HG03095 (cell line): ENCODE measurements at regions not wholly inside any gene's neighbourhood (a gene's known extent, or its start where the extent isn't known, plus 50 kb on each side); places are given as distances from the start of the nearest gene placed in this dataset.

Source experiments
- ATAC-seq: cut with Tn5 transposase; IDR thresholded peaks from one replicate; pipeline ENCODE4 v1.9.1; 2021; ENCODE audit warnings: moderate library complexity; ENCODE audit not compliant: unreplicated experiment

- no peak for ATAC-seq
Observed at GRCh38 chr16:80198311-80199299, 342.2 kb upstream of the DYNLRB2 start.

- no peak for ATAC-seq
Observed at GRCh38 chr16:80197741-80198201, 343.0 kb upstream of the DYNLRB2 start.

- no peak for ATAC-seq
Observed at GRCh38 chr16:80191928-80192327, 348.9 kb upstream of the DYNLRB2 start.

- ATAC-seq: no peak
Observed at GRCh38 chr16:80189476-80190175, 351.2 kb upstream of the DYNLRB2 start.

GRCh38 chr16:80176114-80176513 lies 364.7 kb upstream of the DYNLRB2 start:
- no peak for ATAC-seq

GRCh38 chr16:80175011-80175410 lies 365.8 kb upstream of the DYNLRB2 start:
- ATAC-seq: no peak

GRCh38 chr16:80174416-80174815 lies 366.4 kb upstream of the DYNLRB2 start:
- no peak for ATAC-seq

- no peak for ATAC-seq
Observed at GRCh38 chr16:80171746-80172145, 369.0 kb upstream of the DYNLRB2 start.

- no peak for ATAC-seq
Observed at GRCh38 chr16:80171199-80171598, 369.6 kb upstream of the DYNLRB2 start.

GRCh38 chr16:80167657-80168390 lies 373.0 kb upstream of the DYNLRB2 start:
- ATAC-seq: no peak

- no peak for ATAC-seq
Observed at GRCh38 chr16:80166082-80166481, 374.7 kb upstream of the DYNLRB2 start.

- ATAC-seq: no peak
Observed at GRCh38 chr16:80164966-80165550, 375.7 kb upstream of the DYNLRB2 start.

- ATAC-seq: no peak
Observed at GRCh38 chr16:80163339-80163738, 377.5 kb upstream of the DYNLRB2 start.

- no peak for ATAC-seq
Observed at GRCh38 chr16:80161799-80162739, 378.7 kb upstream of the DYNLRB2 start.

GRCh38 chr16:80158766-80159165 lies 382.0 kb upstream of the DYNLRB2 start:
- ATAC-seq: no peak

- ATAC-seq: no peak
Observed at GRCh38 chr16:80151722-80152111, 389.1 kb upstream of the DYNLRB2 start.

- ATAC-seq: no peak
Observed at GRCh38 chr16:80150978-80151721, 389.6 kb upstream of the DYNLRB2 start.

GRCh38 chr16:80148826-80149225 lies 392.0 kb upstream of the DYNLRB2 start:
- ATAC-seq: no peak

GRCh38 chr16:80147026-80147655 lies 393.7 kb upstream of the DYNLRB2 start:
- ATAC-seq: no peak
